Stomach (tissue), 4 donors: ENCODE measurements at regions not wholly inside any gene's neighbourhood (a gene's known extent, or its start where the extent isn't known, plus 50 kb on each side); places are given as distances from the start of the nearest gene placed in this dataset.

Experiments used
- POLR2A ChIP-seq, 4 donors: fragments of 450-650 bp; IDR thresholded peaks; one replicate each; pipeline ENCODE4 v1.6.1; 2016; ENCODE audit warnings: antibody characterized with exemption in 4 of 4, control low read depth in 2 of 4, mild to moderate bottlenecking in 1 of 4, moderate library complexity in 1 of 4
- POLR2AphosphoS5 ChIP-seq, 3 donors: sonication (generic); formaldehyde crosslinking; IDR thresholded peaks; one replicate each; pipeline ENCODE4 v1.6.1; 2016; ENCODE audit warnings: antibody characterized with exemption in 3 of 3
- TF ChIP-seq, protein P1 (sequence below), 7 experiments: fragments of 450-650 bp in 4 of 7; fragments of 200-600 bp in 3 of 7; sonication (generic) in 3 of 7; IDR thresholded peaks; one replicate each; pipeline ENCODE4 v1.5.1; 2016 to 2019; ENCODE audit warnings: antibody characterized with exemption in 7 of 7, control low read depth in 2 of 7, mild to moderate bottlenecking in 1 of 7

DNA sequence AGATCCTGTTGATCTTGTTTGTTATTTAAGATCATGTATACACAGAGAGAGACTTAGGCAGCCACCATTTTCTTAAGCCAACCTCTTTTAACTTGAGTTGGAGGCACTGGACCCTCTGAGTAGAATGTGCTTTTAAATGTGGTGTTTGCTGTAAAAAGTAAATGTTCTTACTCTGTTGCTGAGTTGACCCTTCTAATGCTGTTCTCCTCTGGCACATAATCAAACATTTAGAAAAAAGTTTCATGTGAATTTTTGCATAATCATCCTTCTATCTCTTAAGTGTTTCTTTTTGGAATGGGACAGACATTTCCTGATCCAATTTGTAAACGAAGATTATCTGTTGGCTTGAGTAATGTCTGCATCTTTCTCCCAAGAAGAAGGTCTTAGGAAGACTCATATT, 255.1 kb upstream of the ETAA1 start:
- TF ChIP-seq, protein P1, sequence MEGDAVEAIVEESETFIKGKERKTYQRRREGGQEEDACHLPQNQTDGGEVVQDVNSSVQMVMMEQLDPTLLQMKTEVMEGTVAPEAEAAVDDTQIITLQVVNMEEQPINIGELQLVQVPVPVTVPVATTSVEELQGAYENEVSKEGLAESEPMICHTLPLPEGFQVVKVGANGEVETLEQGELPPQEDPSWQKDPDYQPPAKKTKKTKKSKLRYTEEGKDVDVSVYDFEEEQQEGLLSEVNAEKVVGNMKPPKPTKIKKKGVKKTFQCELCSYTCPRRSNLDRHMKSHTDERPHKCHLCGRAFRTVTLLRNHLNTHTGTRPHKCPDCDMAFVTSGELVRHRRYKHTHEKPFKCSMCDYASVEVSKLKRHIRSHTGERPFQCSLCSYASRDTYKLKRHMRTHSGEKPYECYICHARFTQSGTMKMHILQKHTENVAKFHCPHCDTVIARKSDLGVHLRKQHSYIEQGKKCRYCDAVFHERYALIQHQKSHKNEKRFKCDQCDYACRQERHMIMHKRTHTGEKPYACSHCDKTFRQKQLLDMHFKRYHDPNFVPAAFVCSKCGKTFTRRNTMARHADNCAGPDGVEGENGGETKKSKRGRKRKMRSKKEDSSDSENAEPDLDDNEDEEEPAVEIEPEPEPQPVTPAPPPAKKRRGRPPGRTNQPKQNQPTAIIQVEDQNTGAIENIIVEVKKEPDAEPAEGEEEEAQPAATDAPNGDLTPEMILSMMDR (IDR thresholded peaks at IDR 0.05): no peak
- no peak for TF ChIP-seq POLR2A (IDR thresholded peaks at IDR 0.05)
- TF ChIP-seq POLR2AphosphoS5 (IDR thresholded peaks at IDR 0.05): no peak
